ENCODE measurements at regions not wholly inside any gene's neighbourhood (a gene's known extent, or its start where the extent isn't known, plus 50 kb on each side); places are given as distances from the start of the nearest gene placed in this dataset.

GRCh38 chr16:6618874-6619273 lies 713.8 kb upstream of the RBFOX1 start:
- no peaks in the 10 kb centered on the region for H3K36me3 ChIP-seq
- intact Hi-C loops (cut with DNase I; ENCODE audit: low total_unique reads) (no loop called here), in situ Hi-C loops (cut with MboI; ENCODE audit: low sequenced_read_pairs in 4 of 4) (no loop called here)
- no peaks in the 10 kb centered on the region for H3K27me3 ChIP-seq
- TF ChIP-seq CTCF (IDR thresholded peaks at IDR 0.05 in 4 of 5, conservative IDR thresholded peaks at IDR 0.05 in 1 of 5) (no peak), POLR2A (IDR thresholded peaks at IDR 0.05) (no peak)
- H3K9me3 ChIP-seq: no peaks in the 10 kb centered on the region
- no peak overlapping the region for H3K4me3 ChIP-seq
- no peak for ATAC-seq
- no peak overlapping the region for H3K27ac ChIP-seq
- no peak for DNase-seq
- H3K4me1 ChIP-seq: no peaks in the 10 kb centered on the region

- no peaks in the 10 kb centered on the region for H3K9me3 ChIP-seq
- DNase-seq: no peak
- no peak overlapping the region for H3K4me3 ChIP-seq
- no peaks in the 10 kb centered on the region for H3K36me3 ChIP-seq
- TF ChIP-seq POLR2A (IDR thresholded peaks at IDR 0.05): no peak
- no peak for TF ChIP-seq CTCF (IDR thresholded peaks at IDR 0.05 in 4 of 5, conservative IDR thresholded peaks at IDR 0.05 in 1 of 5)
- ATAC-seq: no peak
- H3K27me3 ChIP-seq: no peaks in the 10 kb centered on the region
- intact Hi-C loops (cut with DNase I; ENCODE audit: low total_unique reads) (no loop called here), in situ Hi-C loops (cut with MboI; ENCODE audit: low sequenced_read_pairs in 4 of 4) (no loop called here)
- H3K27ac ChIP-seq: no peak overlapping the region
- H3K4me1 ChIP-seq: no peaks in the 10 kb centered on the region
These were observed 715.9 kb upstream of the RBFOX1 start for GRCh38 chr16:6616746-6617145.

GRCh38 chr16:6615636-6616035 lies 717.0 kb upstream of the RBFOX1 start:
- H3K27me3 ChIP-seq: no peaks in the 10 kb centered on the region
- no peak overlapping the region for H3K4me3 ChIP-seq
- TF ChIP-seq POLR2A (IDR thresholded peaks at IDR 0.05): no peak
- TF ChIP-seq CTCF (IDR thresholded peaks at IDR 0.05 in 4 of 5, conservative IDR thresholded peaks at IDR 0.05 in 1 of 5): no peak
- no peak overlapping the region for H3K27ac ChIP-seq
- in situ Hi-C loops (cut with MboI; ENCODE audit: low sequenced_read_pairs in 4 of 4): no loop called here
- H3K9me3 ChIP-seq: no peaks in the 10 kb centered on the region
- intact Hi-C loops (cut with DNase I; ENCODE audit: low total_unique reads): no loop called here
- DNase-seq (no peak), ATAC-seq (no peak)
- no peaks in the 10 kb centered on the region for H3K4me1 ChIP-seq
- no peaks in the 10 kb centered on the region for H3K36me3 ChIP-seq

- DNase-seq (no peak), ATAC-seq (no peak)
- Histone ChIP-seq H3K4me3 (no peak overlapping the region), H3K27ac (no peak overlapping the region), H3K4me1 (no peaks in the 10 kb centered on the region), H3K27me3 (no peaks in the 10 kb centered on the region), H3K36me3 (no peaks in the 10 kb centered on the region), H3K9me3 (no peaks in the 10 kb centered on the region)
- in situ Hi-C loops (cut with MboI; ENCODE audit: low sequenced_read_pairs in 4 of 4) (no loop called here), intact Hi-C loops (cut with DNase I; ENCODE audit: low total_unique reads) (no loop called here)
- TF ChIP-seq CTCF (IDR thresholded peaks at IDR 0.05 in 4 of 5, conservative IDR thresholded peaks at IDR 0.05 in 1 of 5) (no peak), POLR2A (IDR thresholded peaks at IDR 0.05) (no peak)
These were observed 721.1 kb upstream of the RBFOX1 start for GRCh38 chr16:6611535-6611934.

- H3K27ac ChIP-seq: no peak overlapping the region
- H3K36me3 ChIP-seq: no peaks in the 10 kb centered on the region
- ATAC-seq: no peak
- H3K9me3 ChIP-seq: no peaks in the 10 kb centered on the region
- in situ Hi-C loops (cut with MboI; ENCODE audit: low sequenced_read_pairs in 4 of 4) (no loop called here), intact Hi-C loops (cut with DNase I; ENCODE audit: low total_unique reads) (no loop called here)
- no peak for TF ChIP-seq CTCF (IDR thresholded peaks at IDR 0.05 in 4 of 5, conservative IDR thresholded peaks at IDR 0.05 in 1 of 5)
- DNase-seq: no peak
- H3K27me3 ChIP-seq: no peaks in the 10 kb centered on the region
- no peak overlapping the region for H3K4me3 ChIP-seq
- no peaks in the 10 kb centered on the region for H3K4me1 ChIP-seq
These were observed 727.2 kb upstream of the RBFOX1 start for GRCh38 chr16:6605490-6605889.
